ENCODE measurements at regions not wholly inside any gene's neighbourhood (a gene's known extent, or its start where the extent isn't known, plus 50 kb on each side); places are given as distances from the start of the nearest gene placed in this dataset.

- 62 to 79% (median 69%) methylated on average over 1 of the region's 1 CpG for WGBS, 5 donors
- intact Hi-C loops (cut with DNase I; ENCODE audit: low total_unique reads), result no loop called here
- DNase-seq, result no peak
- H3K27ac ChIP-seq, result no peak overlapping the region
- H3K4me1 ChIP-seq, result no peaks in the 10 kb centered on the region
- TF ChIP-seq EP300 (IDR thresholded peaks at IDR 0.05) (no peak), POLR2AphosphoS5 (IDR thresholded peaks at IDR 0.05) (no peak), CTCF (IDR thresholded peaks at IDR 0.05) (no peak), POLR2A (IDR thresholded peaks at IDR 0.05) (no peak)
- no peaks in the 10 kb centered on the region for H3K27me3 ChIP-seq
- no peaks in the 10 kb centered on the region for H3K36me3 ChIP-seq
- no peak overlapping the region for H3K4me3 ChIP-seq
- H3K9me3 ChIP-seq, result no peaks in the 10 kb centered on the region
Measured at GRCh38 chr5:114243972-114244317, 117.9 kb upstream of the KCNN2 start.

GRCh38 chr5:114249823-114250222, 112.0 kb upstream of the KCNN2 start:
- 68 to 89% (median 81%) methylated on average over 2 of the region's 2 CpGs for whole genome bisulfite sequencing, 5 donors
- Histone ChIP-seq H3K36me3 (no peaks in the 10 kb centered on the region), H3K4me3 (no peak overlapping the region), H3K27me3 (no peaks in the 10 kb centered on the region), H3K4me1 (no peaks in the 10 kb centered on the region), H3K27ac (no peak overlapping the region), H3K9me3 (no peaks in the 10 kb centered on the region)
- no peak for TF ChIP-seq POLR2AphosphoS5 (IDR thresholded peaks at IDR 0.05)
- no peak for TF ChIP-seq CTCF (IDR thresholded peaks at IDR 0.05)
- no peak for TF ChIP-seq EP300 (IDR thresholded peaks at IDR 0.05)
- TF ChIP-seq POLR2A (IDR thresholded peaks at IDR 0.05), result no peak
- intact Hi-C loops (cut with DNase I; ENCODE audit: low total_unique reads), result no loop called here
- DNase-seq, result peak in 1 of 2 donors; percentile 25

GRCh38 chr5:114250536-114250935, 111.3 kb upstream of the KCNN2 start:
- intact Hi-C loops (cut with DNase I; ENCODE audit: low total_unique reads), result no loop called here
- Histone ChIP-seq H3K36me3 (no peaks in the 10 kb centered on the region), H3K9me3 (no peaks in the 10 kb centered on the region), H3K4me3 (no peak overlapping the region), H3K27me3 (no peaks in the 10 kb centered on the region), H3K27ac (no peak overlapping the region), H3K4me1 (no peaks in the 10 kb centered on the region)
- TF ChIP-seq POLR2A (IDR thresholded peaks at IDR 0.05), result no peak
- 78 to 90% (median 85%) methylated on average over 3 of the region's 3 CpGs for WGBS, 5 donors
- DNase-seq, result no peak

- Histone ChIP-seq H3K27ac (no peak overlapping the region), H3K36me3 (no peaks in the 10 kb centered on the region), H3K9me3 (no peaks in the 10 kb centered on the region), H3K27me3 (no peaks in the 10 kb centered on the region), H3K4me3 (no peak overlapping the region), H3K4me1 (no peaks in the 10 kb centered on the region)
- TF ChIP-seq POLR2A (IDR thresholded peaks at IDR 0.05) (no peak), POLR2AphosphoS5 (IDR thresholded peaks at IDR 0.05) (no peak), EP300 (IDR thresholded peaks at IDR 0.05) (no peak), CTCF (IDR thresholded peaks at IDR 0.05) (no peak)
- intact Hi-C loops (cut with DNase I; ENCODE audit: low total_unique reads), result no loop called here
- DNase-seq, result no peak
Measured at GRCh38 chr5:114252226-114252625, 109.6 kb upstream of the KCNN2 start.

GRCh38 chr5:114255260-114255659, 106.6 kb upstream of the KCNN2 start:
- Histone ChIP-seq H3K27ac (no peak overlapping the region), H3K27me3 (no peaks in the 10 kb centered on the region), H3K4me3 (no peak overlapping the region), H3K9me3 (no peaks in the 10 kb centered on the region), H3K36me3 (no peaks in the 10 kb centered on the region), H3K4me1 (no peaks in the 10 kb centered on the region)
- DNase-seq, result no peak
- no peak for TF ChIP-seq EP300 (IDR thresholded peaks at IDR 0.05)
- TF ChIP-seq POLR2A (IDR thresholded peaks at IDR 0.05), result no peak
- TF ChIP-seq CTCF (IDR thresholded peaks at IDR 0.05), result no peak
- no peak for TF ChIP-seq POLR2AphosphoS5 (IDR thresholded peaks at IDR 0.05)
- intact Hi-C loops (cut with DNase I; ENCODE audit: low total_unique reads), result no loop called here
- WGBS, 5 donors, result 17 to 36% (median 23%) methylated on average over 3 of the region's 3 CpGs
